HG03045 (cell line): ENCODE measurements at regions not wholly inside any gene's neighbourhood (a gene's known extent, or its start where the extent isn't known, plus 50 kb on each side); places are given as distances from the start of the nearest gene placed in this dataset.
A peak's percentile ranks its signal among the peaks of the same experiment; 100 is the strongest.
"Not testable (repeated sequence)": the region's sequence is repeated elsewhere in the genome, so short reads cannot be mapped to it uniquely, and the experiment has no call there.

Source experiments
- ATAC-seq: cut with Tn5 transposase; IDR thresholded peaks from one replicate; pipeline ENCODE4 v1.9.1; 2021; ENCODE audit warnings: mild to moderate bottlenecking, moderate library complexity; ENCODE audit not compliant: unreplicated experiment

GRCh38 chr2:12017499-12018157 lies 271.2 kb downstream of the LPIN1 start:
- no peak for ATAC-seq

GRCh38 chr2:12018726-12019125 lies 272.3 kb downstream of the LPIN1 start:
- not testable (repeated sequence) for ATAC-seq

- no peak for ATAC-seq
Observed at GRCh38 chr2:12020833-12021469, 274.5 kb downstream of the LPIN1 start.

- ATAC-seq, result not testable (repeated sequence)
Observed at GRCh38 chr2:12024197-12024907, 277.9 kb downstream of the LPIN1 start.

- ATAC-seq, result no peak
Observed at GRCh38 chr2:12027136-12027535, 280.7 kb downstream of the LPIN1 start.

- no peak for ATAC-seq
Observed at GRCh38 chr2:12031866-12032265, 285.4 kb downstream of the LPIN1 start.

- ATAC-seq, result peak; percentile 74
Observed at GRCh38 chr2:12032398-12032797, 286.0 kb downstream of the LPIN1 start.

GRCh38 chr2:12032975-12033374 lies 286.5 kb downstream of the LPIN1 start:
- ATAC-seq, result no peak

GRCh38 chr2:12033494-12033893 lies 287.1 kb downstream of the LPIN1 start:
- no peak for ATAC-seq

- ATAC-seq, result no peak
Observed at GRCh38 chr2:12034382-12034781, 287.9 kb downstream of the LPIN1 start.

GRCh38 chr2:12035029-12035720 lies 288.7 kb downstream of the LPIN1 start:
- no peak for ATAC-seq

- ATAC-seq, result no peak
Observed at GRCh38 chr2:12035956-12036639, 289.7 kb downstream of the LPIN1 start.

- no peak for ATAC-seq
Observed at GRCh38 chr2:12036640-12036983, 290.2 kb downstream of the LPIN1 start.

- no peak for ATAC-seq
Observed at GRCh38 chr2:12037301-12037700, 290.9 kb downstream of the LPIN1 start.

- ATAC-seq, result no peak
Observed at GRCh38 chr2:12041236-12041635, 294.8 kb downstream of the LPIN1 start.

- no peak for ATAC-seq
Observed at GRCh38 chr2:12043131-12043530, 296.7 kb downstream of the LPIN1 start.

GRCh38 chr2:12044857-12045256 lies 298.4 kb downstream of the LPIN1 start:
- ATAC-seq, result peak; percentile 58

GRCh38 chr2:12045864-12046291 lies 299.4 kb downstream of the LPIN1 start:
- ATAC-seq, result no peak

- ATAC-seq, result no peak
Observed at GRCh38 chr2:12046641-12047040, 300.2 kb downstream of the LPIN1 start.

GRCh38 chr2:12047761-12048160 lies 301.3 kb downstream of the LPIN1 start:
- ATAC-seq, result no peak

- no peak for ATAC-seq
Observed at GRCh38 chr2:12048550-12048949, 302.1 kb downstream of the LPIN1 start.
